Vagina (tissue), 2 donors: ENCODE measurements at regions not wholly inside any gene's neighbourhood (a gene's known extent, or its start where the extent isn't known, plus 50 kb on each side); places are given as distances from the start of the nearest gene placed in this dataset.

Experiments used
- POLR2A ChIP-seq, 2 donors: fragments of 450-650 bp; IDR thresholded peaks; one replicate each; pipeline ENCODE4 v1.6.1; 2017; ENCODE audit warnings: antibody characterized with exemption in 2 of 2, mild to moderate bottlenecking in 2 of 2, moderate library complexity in 2 of 2
- TF ChIP-seq, protein P1 (sequence below), 3 experiments: fragments of 450-650 bp in 2 of 3; fragments of 200-600 bp in 1 of 3; sonication (generic) in 1 of 3; IDR thresholded peaks; one replicate each; pipeline ENCODE4 v1.5.1; 2017 to 2019; ENCODE audit warnings: antibody characterized with exemption in 3 of 3, mild to moderate bottlenecking in 2 of 3, moderate library complexity in 2 of 3

DNA sequence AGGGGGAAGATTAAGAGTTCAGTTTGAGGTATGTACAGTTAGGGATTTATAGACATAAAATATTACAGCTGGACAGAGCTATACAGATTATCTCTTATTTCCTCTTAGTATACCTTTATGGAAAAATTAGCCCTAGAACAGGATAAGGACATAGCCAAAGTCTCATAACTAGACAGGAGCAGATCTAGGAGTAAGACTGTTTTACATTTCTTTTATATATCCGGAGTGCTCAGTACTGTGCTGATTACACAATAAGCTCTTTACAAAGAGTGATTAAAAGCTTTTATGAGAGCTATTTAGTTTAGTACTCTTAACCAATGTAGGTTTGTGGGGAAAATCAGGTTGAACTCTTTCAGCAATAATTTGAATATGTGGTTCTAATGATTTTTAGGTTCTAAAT, 105.8 kb downstream of the TBX22 start:
- TF ChIP-seq, protein P1, sequence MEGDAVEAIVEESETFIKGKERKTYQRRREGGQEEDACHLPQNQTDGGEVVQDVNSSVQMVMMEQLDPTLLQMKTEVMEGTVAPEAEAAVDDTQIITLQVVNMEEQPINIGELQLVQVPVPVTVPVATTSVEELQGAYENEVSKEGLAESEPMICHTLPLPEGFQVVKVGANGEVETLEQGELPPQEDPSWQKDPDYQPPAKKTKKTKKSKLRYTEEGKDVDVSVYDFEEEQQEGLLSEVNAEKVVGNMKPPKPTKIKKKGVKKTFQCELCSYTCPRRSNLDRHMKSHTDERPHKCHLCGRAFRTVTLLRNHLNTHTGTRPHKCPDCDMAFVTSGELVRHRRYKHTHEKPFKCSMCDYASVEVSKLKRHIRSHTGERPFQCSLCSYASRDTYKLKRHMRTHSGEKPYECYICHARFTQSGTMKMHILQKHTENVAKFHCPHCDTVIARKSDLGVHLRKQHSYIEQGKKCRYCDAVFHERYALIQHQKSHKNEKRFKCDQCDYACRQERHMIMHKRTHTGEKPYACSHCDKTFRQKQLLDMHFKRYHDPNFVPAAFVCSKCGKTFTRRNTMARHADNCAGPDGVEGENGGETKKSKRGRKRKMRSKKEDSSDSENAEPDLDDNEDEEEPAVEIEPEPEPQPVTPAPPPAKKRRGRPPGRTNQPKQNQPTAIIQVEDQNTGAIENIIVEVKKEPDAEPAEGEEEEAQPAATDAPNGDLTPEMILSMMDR (IDR thresholded peaks at IDR 0.05): no peak
- TF ChIP-seq POLR2A (IDR thresholded peaks at IDR 0.05): no peak
